ENCODE measurements at regions not wholly inside any gene's neighbourhood (a gene's known extent, or its start where the extent isn't known, plus 50 kb on each side); places are given as distances from the start of the nearest gene placed in this dataset.
A peak's percentile ranks its signal among the peaks of the same experiment; 100 is the strongest.

- no peak for DNase-seq
- H3K36me3 ChIP-seq: no peaks in the 10 kb centered on the region
- H3K27me3 ChIP-seq: no peaks in the 10 kb centered on the region
- no peaks in the 10 kb centered on the region for H3K9me3 ChIP-seq
- ATAC-seq: no peak
- H3K4me1 ChIP-seq: no peaks in the 10 kb centered on the region
- H3K4me3 ChIP-seq: no peak overlapping the region
- FAIRE-seq: no peak
- intact Hi-C loops (cut with DNase I): no loop called here
- TF ChIP-seq CTCF (IDR thresholded peaks at IDR 0.05): no peak
- WGBS, 2 donors: 97 to 99% methylated on average over 1 of the region's 1 CpG
- H3K27ac ChIP-seq: no peak overlapping the region
These were observed 484.4 kb upstream of the SPRY2 start for GRCh38 chr13:80825276-80825675.

- no peak for TF ChIP-seq CTCF (IDR thresholded peaks at IDR 0.05)
- intact Hi-C loops (cut with DNase I): no loop called here
- 24 to 29% methylated on average over 1 of the region's 1 CpG for WGBS, 2 donors
- Histone ChIP-seq H3K4me1 (no peaks in the 10 kb centered on the region), H3K27ac (no peak overlapping the region), H3K4me3 (no peak overlapping the region), H3K27me3 (no peaks in the 10 kb centered on the region), H3K36me3 (no peaks in the 10 kb centered on the region), H3K9me3 (no peaks in the 10 kb centered on the region)
- FAIRE-seq (no peak), ATAC-seq (peak in 3 of 4 donors; percentile 57 to 78 (median 71)), DNase-seq (no peak)
These were observed 483.3 kb upstream of the SPRY2 start for GRCh38 chr13:80824229-80824628.

- WGBS, 2 donors: 44 to 48% methylated on average over 1 of the region's 1 CpG
These were observed 482.5 kb upstream of the SPRY2 start for GRCh38 chr13:80823472-80823871.

GRCh38 chr13:80821466-80821865, 480.5 kb upstream of the SPRY2 start:
- H3K27ac ChIP-seq: no peak overlapping the region
- no peaks in the 10 kb centered on the region for H3K4me1 ChIP-seq
- no peak for TF ChIP-seq CTCF (IDR thresholded peaks at IDR 0.05)
- ATAC-seq: no peak
- no peaks in the 10 kb centered on the region for H3K27me3 ChIP-seq
- no peak for DNase-seq
- intact Hi-C loops (cut with DNase I): no loop called here
- H3K36me3 ChIP-seq: no peaks in the 10 kb centered on the region
- no peak for FAIRE-seq
- H3K9me3 ChIP-seq: no peaks in the 10 kb centered on the region
- H3K4me3 ChIP-seq: no peak overlapping the region

More at GRCh38 chr13:80823472-80823871, 482.5 kb upstream of the SPRY2 start:
- ATAC-seq (no peak), DNase-seq (no peak), FAIRE-seq (no peak)
- no peak overlapping the region for H3K27ac ChIP-seq
- no peaks in the 10 kb centered on the region for H3K27me3 ChIP-seq
- no peak overlapping the region for H3K4me3 ChIP-seq
- H3K36me3 ChIP-seq: no peaks in the 10 kb centered on the region
- H3K9me3 ChIP-seq: no peaks in the 10 kb centered on the region
- intact Hi-C loops (cut with DNase I): no loop called here
- H3K4me1 ChIP-seq: no peaks in the 10 kb centered on the region
- no peak for TF ChIP-seq CTCF (IDR thresholded peaks at IDR 0.05)

GRCh38 chr13:80817979-80818378, 477.1 kb upstream of the SPRY2 start:
- Histone ChIP-seq H3K36me3 (no peaks in the 10 kb centered on the region), H3K4me3 (no peak overlapping the region), H3K4me1 (no peaks in the 10 kb centered on the region), H3K27me3 (no peaks in the 10 kb centered on the region), H3K27ac (no peak overlapping the region), H3K9me3 (no peaks in the 10 kb centered on the region)
- FAIRE-seq: no peak
- no peak for TF ChIP-seq CTCF (IDR thresholded peaks at IDR 0.05)
- WGBS, 2 donors: 94 to 97% methylated on average over 1 of the region's 1 CpG
- ATAC-seq: no peak
- intact Hi-C loops (cut with DNase I): no loop called here
- no peak for DNase-seq

Measured in pancreas (tissue), 10 donors.